ENCODE measurements at regions not wholly inside any gene's neighbourhood (a gene's known extent, or its start where the extent isn't known, plus 50 kb on each side); places are given as distances from the start of the nearest gene placed in this dataset.

GRCh38 chr9:90419221-90419851, 223.3 kb downstream of the DIRAS2 start:
- H3K4me3 Mint-ChIP-seq: no peak overlapping the region
- H3K27ac Mint-ChIP-seq: peak overlapping the region; percentile 62
- no peaks in the 10 kb centered on the region for H3K9me3 Mint-ChIP-seq
- no peaks in the 10 kb centered on the region for H3K36me3 Mint-ChIP-seq (ENCODE audit: low read depth)
- H3K4me1 Mint-ChIP-seq: peaks cover 33% of the 10 kb centered on the region
- DNase-seq: no peak
- H3K27me3 Mint-ChIP-seq (ENCODE audit: low read depth, poor library complexity): no peaks in the 10 kb centered on the region
- TF ChIP-seq CTCF (IDR thresholded peaks at IDR 0.05): no peak

DNA sequence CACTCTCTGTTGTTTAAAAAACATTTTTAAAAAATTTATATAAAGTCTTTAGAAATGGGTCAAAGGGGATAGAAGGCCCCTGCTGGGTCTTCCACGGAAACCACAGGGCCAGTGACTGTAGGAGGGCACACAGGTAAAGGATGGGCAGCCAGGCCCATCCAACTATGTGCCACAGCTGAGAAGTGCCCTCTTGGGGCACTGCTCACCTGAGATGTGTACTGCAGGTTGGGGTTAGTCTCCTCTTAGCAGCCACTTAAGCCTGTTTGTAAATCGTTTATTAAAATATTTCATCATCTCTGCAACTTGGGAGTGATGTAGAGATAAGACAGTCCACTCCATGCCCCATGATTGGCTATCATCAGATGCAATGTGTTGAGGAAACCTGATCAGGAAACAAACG, 222.4 kb downstream of the DIRAS2 start:
- Mint-ChIP-seq H3K27me3 (ENCODE audit: low read depth, poor library complexity) (no peaks in the 10 kb centered on the region), H3K9me3 (no peaks in the 10 kb centered on the region), H3K27ac (no peak overlapping the region), H3K4me3 (no peak overlapping the region), H3K4me1 (peaks cover 35% of the 10 kb centered on the region), H3K36me3 (ENCODE audit: low read depth) (no peaks in the 10 kb centered on the region)
- TF ChIP-seq CTCF (IDR thresholded peaks at IDR 0.05): no peak
- no peak for DNase-seq

DNA sequence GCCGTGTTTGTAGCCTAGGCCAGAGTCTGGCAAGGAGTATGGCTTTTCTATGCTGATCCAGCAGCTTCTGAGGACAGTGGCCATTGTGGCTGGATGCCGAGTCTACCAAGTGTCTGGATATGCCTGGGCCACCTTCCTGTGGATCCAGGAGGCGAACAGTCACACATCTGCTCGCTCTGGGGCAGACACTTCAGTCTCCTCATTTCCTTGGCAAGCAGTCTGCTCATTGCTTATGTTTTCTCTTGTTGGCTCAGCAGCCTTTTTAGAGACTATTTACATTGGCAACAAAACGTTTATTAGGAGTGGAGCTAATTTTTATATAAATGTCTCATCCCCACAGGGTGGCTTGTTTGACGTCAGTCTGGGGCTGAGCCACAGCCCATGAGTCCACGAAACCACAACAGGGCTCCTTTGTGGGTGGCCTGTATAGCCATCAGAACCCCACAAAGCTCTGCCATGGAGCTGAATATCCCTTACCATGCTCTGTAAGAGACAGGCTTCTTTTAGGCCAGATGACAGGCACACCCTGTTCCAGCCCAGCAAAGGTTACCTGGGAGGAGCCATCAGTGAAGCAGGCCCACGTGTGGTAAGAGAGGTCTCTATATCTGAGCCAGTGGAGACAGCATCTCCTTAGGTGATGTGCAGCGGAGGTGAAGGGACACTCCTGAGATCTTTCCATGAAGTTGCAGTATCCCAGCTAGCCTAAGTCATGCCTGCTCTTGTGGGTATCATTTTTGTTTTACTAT, 221.7 kb downstream of the DIRAS2 start:
- H3K9me3 Mint-ChIP-seq: no peaks in the 10 kb centered on the region
- no peak for DNase-seq
- peaks cover 35% of the 10 kb centered on the region for H3K4me1 Mint-ChIP-seq

GRCh38 chr9:90421786-90422185, 220.8 kb downstream of the DIRAS2 start:
- no peak for DNase-seq
- Mint-ChIP-seq H3K4me3 (no peak overlapping the region), H3K27me3 (ENCODE audit: low read depth, poor library complexity) (no peaks in the 10 kb centered on the region), H3K9me3 (no peaks in the 10 kb centered on the region), H3K27ac (no peak overlapping the region), H3K36me3 (ENCODE audit: low read depth) (no peaks in the 10 kb centered on the region), H3K4me1 (peaks cover 35% of the 10 kb centered on the region)
- TF ChIP-seq CTCF (IDR thresholded peaks at IDR 0.05): no peak

More for the DNA sequence above, 221.7 kb downstream of the DIRAS2 start:
- Mint-ChIP-seq H3K36me3 (ENCODE audit: low read depth) (no peaks in the 10 kb centered on the region), H3K27me3 (ENCODE audit: low read depth, poor library complexity) (no peaks in the 10 kb centered on the region), H3K27ac (no peak overlapping the region), H3K4me3 (no peak overlapping the region)
- TF ChIP-seq CTCF (IDR thresholded peaks at IDR 0.05): no peak

DNA sequence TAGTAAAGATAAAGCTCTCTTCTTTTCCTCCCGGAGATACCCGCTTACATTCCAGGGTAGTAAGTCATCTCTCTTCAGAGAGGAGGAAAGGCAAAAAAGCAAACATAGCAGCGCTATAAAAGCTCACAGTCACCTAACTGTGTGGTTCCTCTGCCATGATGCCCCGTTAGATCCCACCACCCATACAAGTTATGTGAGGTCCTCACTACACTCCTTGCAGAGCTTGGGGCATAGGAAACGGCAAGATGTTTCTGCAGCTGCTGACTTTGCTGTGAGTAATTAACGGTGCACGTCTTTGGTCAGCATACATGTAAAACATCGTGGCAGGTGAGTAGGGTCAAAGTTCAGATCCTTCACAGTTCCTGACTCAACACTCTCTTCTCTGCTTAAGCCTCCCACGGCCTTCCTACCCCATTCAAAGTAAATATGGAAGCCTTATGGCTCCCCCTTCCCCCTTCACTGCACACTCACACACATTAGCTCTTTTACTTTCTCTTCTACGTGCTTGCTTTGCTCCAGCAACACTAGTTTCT, 218.9 kb downstream of the DIRAS2 start:
- Mint-ChIP-seq H3K36me3 (ENCODE audit: low read depth) (no peaks in the 10 kb centered on the region), H3K27ac (peak overlapping the region; percentile 46), H3K4me1 (peaks cover 20% of the 10 kb centered on the region), H3K4me3 (no peak overlapping the region), H3K27me3 (ENCODE audit: low read depth, poor library complexity) (no peaks in the 10 kb centered on the region), H3K9me3 (no peaks in the 10 kb centered on the region)
- TF ChIP-seq CTCF (IDR thresholded peaks at IDR 0.05): no peak
- no peak for DNase-seq
